Testis (tissue), 2 donors: ENCODE measurements at regions not wholly inside any gene's neighbourhood (a gene's known extent, or its start where the extent isn't known, plus 50 kb on each side); places are given as distances from the start of the nearest gene placed in this dataset.

ENCODE experiments used
- DNase-seq: peaks from one replicate; pipeline ENCODE4 v3.0.0-alpha.2; 2019
- H3K27ac ChIP-seq, 2 donors: fragments of 200-600 bp; sonication (generic); one replicate each; pipeline ENCODE4 v1.5.1; 2019
- H3K27me3 ChIP-seq: fragments of 200-600 bp; sonication (generic); one replicate; pipeline ENCODE4 v1.5.1; 2019
- H3K36me3 ChIP-seq: fragments of 200-600 bp; sonication (generic); one replicate; pipeline ENCODE4 v1.5.1; 2017; ENCODE audit warnings: low read depth; ENCODE audit errors: missing control alignments
- H3K4me1 ChIP-seq: fragments of 200-600 bp; sonication (generic); one replicate; pipeline ENCODE4 v1.5.1; 2019
- H3K4me3 ChIP-seq, 2 donors: fragments of 200-600 bp; sonication (generic); one replicate each; pipeline ENCODE4 v1.5.1; 2017 to 2019
- H3K9me3 ChIP-seq: fragments of 200-600 bp; sonication (generic); one replicate; pipeline ENCODE4 v1.5.1; 2017
- POLR2A ChIP-seq: fragments of 450-650 bp; IDR thresholded peaks from one replicate; pipeline ENCODE4 v1.6.1; 2017; ENCODE audit warnings: antibody characterized with exemption, mild to moderate bottlenecking, moderate library complexity
- WGBS, 2 donors: methylation state at CpG; one replicate each; pipeline ENCODE4 v1.1.5; 2018; 5-methylcytosine and 5-hydroxymethylcytosine counted together
- intact Hi-C: fragments of 100-400 bp; cut with DNase I; formaldehyde crosslinking; loops from one replicate; pipeline ENCODE4 v1.15.1; 2023; ENCODE audit warnings: low total_unique reads
- TF ChIP-seq, protein P1 (sequence below), 3 experiments: fragments of 450-650 bp in 2 of 3; fragments of 200-600 bp in 1 of 3; sonication (generic) in 1 of 3; IDR thresholded peaks; one replicate each; pipeline ENCODE4 v1.5.1; 2016 to 2019; ENCODE audit warnings: antibody characterized with exemption in 3 of 3, mild to moderate bottlenecking in 2 of 3, moderate library complexity in 1 of 3

DNA sequence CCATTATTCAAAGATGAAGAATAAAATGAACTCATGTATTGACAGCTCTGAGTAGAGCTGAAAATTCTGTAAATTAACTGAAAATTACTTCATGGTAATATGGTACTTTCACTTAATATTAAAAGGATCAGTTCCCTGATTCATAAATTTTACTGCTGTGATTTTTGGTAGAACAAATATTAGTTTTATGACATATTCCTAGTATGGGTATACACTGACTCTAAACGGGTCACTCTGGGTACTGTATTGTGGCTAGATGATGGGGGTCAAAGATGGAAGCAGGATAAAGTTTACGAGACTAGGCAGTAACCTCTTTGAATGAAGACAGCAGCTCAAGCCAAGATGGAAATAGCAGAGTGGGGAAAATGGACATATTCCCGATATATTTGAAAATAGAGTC lies 135.5 kb downstream of the NUAK1 start:
- WGBS, 2 donors: 93 to 98% methylated on average over 3 of the region's 3 CpGs

DNA sequence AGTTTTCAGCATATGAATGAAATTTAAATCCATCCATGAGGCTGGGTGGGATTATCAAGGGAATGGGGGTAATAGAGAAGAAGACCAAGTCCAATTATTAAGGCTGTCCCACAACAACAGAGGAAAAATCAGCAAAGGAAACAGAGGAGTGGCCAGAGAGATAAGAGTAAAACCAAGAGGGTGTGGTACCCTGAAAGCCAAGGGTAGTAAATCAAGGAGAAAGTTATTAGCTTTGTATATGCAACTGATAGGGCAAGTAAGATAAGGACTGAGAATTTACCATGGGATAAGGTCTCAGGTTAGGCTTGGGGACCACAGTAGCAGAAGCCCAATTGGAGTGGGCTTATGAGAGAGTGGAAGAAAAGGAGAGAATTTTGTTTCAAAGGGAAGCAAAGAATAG lies 134.5 kb downstream of the NUAK1 start:
- H3K27me3 ChIP-seq: no peaks in the 10 kb centered on the region
- no peak overlapping the region for H3K27ac ChIP-seq
- H3K4me3 ChIP-seq: no peak overlapping the region
- no peaks in the 10 kb centered on the region for H3K4me1 ChIP-seq
- no peak for DNase-seq
- no peak for TF ChIP-seq POLR2A
- TF ChIP-seq, protein P1, sequence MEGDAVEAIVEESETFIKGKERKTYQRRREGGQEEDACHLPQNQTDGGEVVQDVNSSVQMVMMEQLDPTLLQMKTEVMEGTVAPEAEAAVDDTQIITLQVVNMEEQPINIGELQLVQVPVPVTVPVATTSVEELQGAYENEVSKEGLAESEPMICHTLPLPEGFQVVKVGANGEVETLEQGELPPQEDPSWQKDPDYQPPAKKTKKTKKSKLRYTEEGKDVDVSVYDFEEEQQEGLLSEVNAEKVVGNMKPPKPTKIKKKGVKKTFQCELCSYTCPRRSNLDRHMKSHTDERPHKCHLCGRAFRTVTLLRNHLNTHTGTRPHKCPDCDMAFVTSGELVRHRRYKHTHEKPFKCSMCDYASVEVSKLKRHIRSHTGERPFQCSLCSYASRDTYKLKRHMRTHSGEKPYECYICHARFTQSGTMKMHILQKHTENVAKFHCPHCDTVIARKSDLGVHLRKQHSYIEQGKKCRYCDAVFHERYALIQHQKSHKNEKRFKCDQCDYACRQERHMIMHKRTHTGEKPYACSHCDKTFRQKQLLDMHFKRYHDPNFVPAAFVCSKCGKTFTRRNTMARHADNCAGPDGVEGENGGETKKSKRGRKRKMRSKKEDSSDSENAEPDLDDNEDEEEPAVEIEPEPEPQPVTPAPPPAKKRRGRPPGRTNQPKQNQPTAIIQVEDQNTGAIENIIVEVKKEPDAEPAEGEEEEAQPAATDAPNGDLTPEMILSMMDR (IDR thresholded peaks at IDR 0.05): no peak
- H3K9me3 ChIP-seq: no peaks in the 10 kb centered on the region
- intact Hi-C loops: no loop called here
- H3K36me3 ChIP-seq: no peaks in the 10 kb centered on the region

More for the DNA sequence above, 135.5 kb downstream of the NUAK1 start:
- Histone ChIP-seq H3K4me1 (no peaks in the 10 kb centered on the region), H3K36me3 (no peaks in the 10 kb centered on the region), H3K27ac (no peak overlapping the region), H3K9me3 (no peaks in the 10 kb centered on the region), H3K4me3 (no peak overlapping the region), H3K27me3 (no peaks in the 10 kb centered on the region)
- DNase-seq: no peak
- intact Hi-C loops: no loop called here
- TF ChIP-seq POLR2A: no peak
- TF ChIP-seq, protein P1 (IDR thresholded peaks at IDR 0.05): no peak

DNA sequence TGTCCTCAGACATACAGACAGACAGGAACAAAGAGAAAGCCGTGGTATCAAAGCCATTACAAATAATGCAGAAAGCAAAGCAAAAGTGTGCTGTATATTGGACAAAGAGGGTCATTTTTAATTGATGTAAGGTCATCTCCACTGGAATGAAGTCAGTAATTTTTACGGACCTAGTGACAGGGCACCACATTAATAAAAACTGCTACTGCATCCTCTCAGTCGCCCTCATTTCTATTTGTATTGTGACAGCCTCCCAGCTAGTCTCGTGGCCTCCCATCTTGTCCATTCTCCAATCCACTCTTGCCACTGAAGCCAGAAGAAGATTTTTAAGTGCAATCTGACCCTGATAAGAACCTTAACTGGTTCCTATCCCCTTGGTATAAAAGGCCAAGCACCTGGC lies 132.4 kb downstream of the NUAK1 start:
- Histone ChIP-seq H3K9me3 (no peaks in the 10 kb centered on the region), H3K4me3 (no peak overlapping the region), H3K27ac (no peak overlapping the region), H3K27me3 (no peaks in the 10 kb centered on the region), H3K4me1 (no peaks in the 10 kb centered on the region), H3K36me3 (no peaks in the 10 kb centered on the region)
- intact Hi-C loops: no loop called here
- no peak for TF ChIP-seq POLR2A
- TF ChIP-seq, protein P1 (IDR thresholded peaks at IDR 0.05): no peak
- no peak for DNase-seq
- WGBS, 2 donors: 80 to 84% methylated on average over 4 of the region's 4 CpGs

DNA sequence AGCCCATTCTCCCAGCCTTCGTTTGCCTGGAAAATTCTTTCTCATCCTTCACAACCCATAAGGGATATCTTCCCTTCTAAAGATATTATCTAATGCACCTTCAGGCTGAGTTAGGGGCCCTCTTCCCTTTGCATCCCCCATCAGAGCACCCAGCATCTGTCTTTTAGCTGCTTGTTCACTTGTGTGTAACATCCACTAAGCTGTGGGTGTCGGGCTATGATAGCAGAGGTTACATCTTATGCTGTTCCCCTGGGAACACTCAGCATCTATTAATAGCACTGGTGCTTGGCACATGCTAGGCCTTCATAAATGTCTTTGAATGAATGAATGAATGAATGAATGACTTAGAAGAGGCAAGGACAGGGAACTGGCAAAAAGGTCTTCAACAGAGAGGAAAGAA lies 131.8 kb downstream of the NUAK1 start:
- Histone ChIP-seq H3K4me1 (no peaks in the 10 kb centered on the region), H3K4me3 (no peak overlapping the region), H3K9me3 (no peaks in the 10 kb centered on the region), H3K27ac (no peak overlapping the region), H3K36me3 (no peaks in the 10 kb centered on the region), H3K27me3 (no peaks in the 10 kb centered on the region)
- TF ChIP-seq, protein P1 (IDR thresholded peaks at IDR 0.05): no peak
- TF ChIP-seq POLR2A: no peak
- 85 to 89% methylated on average over 2 of the region's 2 CpGs for WGBS, 2 donors
- intact Hi-C loops: no loop called here
- no peak for DNase-seq

DNA sequence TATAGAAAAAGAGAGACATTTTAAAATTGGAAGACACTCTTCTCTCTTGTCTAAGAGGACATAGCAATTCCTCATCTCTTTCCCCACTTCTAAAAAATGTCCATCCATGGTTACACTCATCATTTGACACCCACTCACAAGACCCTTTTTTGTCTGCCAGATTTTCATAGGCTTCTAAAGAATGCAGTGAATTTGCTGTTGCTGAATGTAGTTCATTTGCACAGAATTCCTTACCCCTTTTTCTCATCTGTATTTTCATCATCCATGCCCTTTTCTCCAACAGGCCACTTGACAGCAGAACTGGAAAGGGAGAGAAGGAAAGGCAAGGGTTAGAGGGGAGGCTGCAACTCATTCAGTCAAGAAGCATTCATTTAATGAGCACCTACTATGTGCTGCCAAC lies 128.0 kb downstream of the NUAK1 start:
- H3K4me1 ChIP-seq: no peaks in the 10 kb centered on the region
- H3K27me3 ChIP-seq: no peaks in the 10 kb centered on the region
- H3K36me3 ChIP-seq: no peaks in the 10 kb centered on the region
- H3K4me3 ChIP-seq: no peak overlapping the region
- H3K9me3 ChIP-seq: no peaks in the 10 kb centered on the region
- no peak overlapping the region for H3K27ac ChIP-seq
- no peak for DNase-seq
- TF ChIP-seq, protein P1 (IDR thresholded peaks at IDR 0.05): no peak
- no peak for TF ChIP-seq POLR2A
- intact Hi-C loops: no loop called here
